GM20000 (cell line): ENCODE measurements at regions not wholly inside any gene's neighbourhood (a gene's known extent, or its start where the extent isn't known, plus 50 kb on each side); places are given as distances from the start of the nearest gene placed in this dataset.

Experiments used
- DNase-seq: peaks from one replicate; pipeline ENCODE4 v3.0.0; 2012; ENCODE audit warnings: low spot score
- CTCF ChIP-seq: IDR thresholded peaks from 2 replicates; pipeline ENCODE4 v1.5.1; 2012; ENCODE audit warnings: mild to moderate bottlenecking, control low read depth; ENCODE audit errors: extremely low read depth, missing control alignments

- DNase-seq, result no peak
- no peak for TF ChIP-seq CTCF
These were observed 829.1 kb upstream of the CNTNAP5 start for GRCh38 chr2:123195957-123196356.

GRCh38 chr2:123200035-123200434 is 825.1 kb upstream of the CNTNAP5 start:
- no peak for DNase-seq
- TF ChIP-seq CTCF, result no peak

GRCh38 chr2:123207245-123207644 is 817.8 kb upstream of the CNTNAP5 start:
- no peak for TF ChIP-seq CTCF
- DNase-seq, result no peak

GRCh38 chr2:123209202-123209601 is 815.9 kb upstream of the CNTNAP5 start:
- no peak for TF ChIP-seq CTCF
- DNase-seq, result no peak

GRCh38 chr2:123211181-123211580 is 813.9 kb upstream of the CNTNAP5 start:
- DNase-seq, result no peak
- TF ChIP-seq CTCF, result no peak

- DNase-seq, result no peak
- no peak for TF ChIP-seq CTCF
These were observed 779.9 kb upstream of the CNTNAP5 start for GRCh38 chr2:123245156-123245555.

- DNase-seq, result no peak
- no peak for TF ChIP-seq CTCF
These were observed 766.1 kb upstream of the CNTNAP5 start for GRCh38 chr2:123258877-123259539.
